ENCODE measurements at regions not wholly inside any gene's neighbourhood (a gene's known extent, or its start where the extent isn't known, plus 50 kb on each side); places are given as distances from the start of the nearest gene placed in this dataset.
A peak's percentile ranks its signal among the peaks of the same experiment; 100 is the strongest.

DNA sequence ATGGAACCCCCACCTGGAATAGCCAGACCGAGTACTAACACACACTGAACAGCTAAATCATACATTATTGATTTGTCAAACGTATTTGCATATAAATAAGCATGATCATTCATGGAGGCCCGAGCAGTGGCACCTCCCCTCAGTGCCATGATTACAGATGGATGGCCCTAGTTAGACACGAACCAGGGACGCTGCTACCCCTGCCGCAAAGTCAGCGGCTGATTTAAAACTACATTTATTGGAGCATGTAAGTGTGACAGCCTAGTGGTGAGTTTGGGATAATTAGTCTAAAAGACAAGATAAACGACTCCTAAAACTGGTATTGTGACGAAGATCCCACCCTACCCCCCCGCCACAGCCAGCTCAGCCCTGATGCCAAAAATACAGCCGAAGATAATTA, 159.1 kb upstream of the MAFB start:
- Mint-ChIP-seq H3K36me3 (ENCODE audit: low read depth) (no peaks in the 10 kb centered on the region), H3K4me3 (no peak overlapping the region), H3K27ac (peak overlapping the region; percentile 68), H3K4me1 (peaks cover 30% of the 10 kb centered on the region), H3K27me3 (ENCODE audit: low read depth, poor library complexity) (peaks cover 25% of the 10 kb centered on the region), H3K9me3 (peaks cover 11% of the 10 kb centered on the region)
- TF ChIP-seq, protein P1, sequence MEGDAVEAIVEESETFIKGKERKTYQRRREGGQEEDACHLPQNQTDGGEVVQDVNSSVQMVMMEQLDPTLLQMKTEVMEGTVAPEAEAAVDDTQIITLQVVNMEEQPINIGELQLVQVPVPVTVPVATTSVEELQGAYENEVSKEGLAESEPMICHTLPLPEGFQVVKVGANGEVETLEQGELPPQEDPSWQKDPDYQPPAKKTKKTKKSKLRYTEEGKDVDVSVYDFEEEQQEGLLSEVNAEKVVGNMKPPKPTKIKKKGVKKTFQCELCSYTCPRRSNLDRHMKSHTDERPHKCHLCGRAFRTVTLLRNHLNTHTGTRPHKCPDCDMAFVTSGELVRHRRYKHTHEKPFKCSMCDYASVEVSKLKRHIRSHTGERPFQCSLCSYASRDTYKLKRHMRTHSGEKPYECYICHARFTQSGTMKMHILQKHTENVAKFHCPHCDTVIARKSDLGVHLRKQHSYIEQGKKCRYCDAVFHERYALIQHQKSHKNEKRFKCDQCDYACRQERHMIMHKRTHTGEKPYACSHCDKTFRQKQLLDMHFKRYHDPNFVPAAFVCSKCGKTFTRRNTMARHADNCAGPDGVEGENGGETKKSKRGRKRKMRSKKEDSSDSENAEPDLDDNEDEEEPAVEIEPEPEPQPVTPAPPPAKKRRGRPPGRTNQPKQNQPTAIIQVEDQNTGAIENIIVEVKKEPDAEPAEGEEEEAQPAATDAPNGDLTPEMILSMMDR (IDR thresholded peaks at IDR 0.05), result no peak
- no peak for DNase-seq

DNA sequence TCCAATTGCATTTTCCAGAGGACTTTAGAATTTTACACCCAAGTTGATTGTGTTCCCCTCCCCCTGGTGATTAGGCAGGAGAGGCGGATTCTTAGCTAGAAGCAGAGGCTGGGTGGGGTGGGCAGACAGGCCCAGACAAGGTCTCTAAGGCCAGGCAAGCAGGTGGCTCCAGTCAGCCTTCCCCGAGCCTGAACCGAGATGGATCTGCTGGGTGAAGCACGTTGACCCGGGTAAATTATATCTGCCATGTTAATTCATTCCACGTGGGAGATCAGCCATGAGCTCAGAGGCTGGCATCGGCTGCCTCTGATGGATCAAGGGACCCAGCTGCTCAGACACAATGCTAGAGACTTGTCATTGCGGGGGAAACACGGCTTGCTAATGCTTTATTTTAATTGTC, 159.5 kb upstream of the MAFB start:
- Mint-ChIP-seq H3K9me3 (peaks cover 11% of the 10 kb centered on the region), H3K36me3 (ENCODE audit: low read depth) (no peaks in the 10 kb centered on the region), H3K27me3 (ENCODE audit: low read depth, poor library complexity) (peaks cover 22% of the 10 kb centered on the region), H3K27ac (peak overlapping the region; percentile 68), H3K4me3 (no peak overlapping the region), H3K4me1 (peaks cover 30% of the 10 kb centered on the region)
- DNase-seq, result no peak
- TF ChIP-seq, protein P1 (IDR thresholded peaks at IDR 0.05), result no peak

DNA sequence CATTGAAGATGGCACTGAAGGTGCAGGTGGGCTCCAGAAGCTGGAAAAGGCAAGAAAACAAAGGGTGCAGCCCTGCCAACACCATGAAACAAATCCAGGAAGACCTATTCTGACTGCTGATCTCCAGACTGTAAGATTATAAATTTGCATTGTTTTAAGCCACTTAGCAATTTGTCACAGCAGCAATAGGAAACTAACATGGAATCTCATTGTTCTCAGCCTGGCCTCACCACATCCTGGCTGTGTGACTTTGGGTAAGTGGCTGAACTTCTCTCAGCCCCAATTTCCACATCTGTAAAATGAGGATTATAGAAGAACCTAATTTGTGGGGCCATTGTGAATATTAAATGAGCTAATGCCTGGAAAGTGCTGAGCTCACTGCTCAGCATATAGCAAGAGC, 160.4 kb upstream of the MAFB start:
- no peak for DNase-seq
- Mint-ChIP-seq H3K4me1 (peaks cover 27% of the 10 kb centered on the region), H3K27me3 (ENCODE audit: low read depth, poor library complexity) (peaks cover 22% of the 10 kb centered on the region), H3K4me3 (no peak overlapping the region), H3K9me3 (peaks cover 11% of the 10 kb centered on the region), H3K36me3 (ENCODE audit: low read depth) (no peaks in the 10 kb centered on the region), H3K27ac (no peak overlapping the region)
- TF ChIP-seq, protein P1 (IDR thresholded peaks at IDR 0.05), result no peak

GRCh38 chr20:40851051-40851450, 162.0 kb upstream of the MAFB start:
- no peak for DNase-seq
- Mint-ChIP-seq H3K36me3 (ENCODE audit: low read depth) (no peaks in the 10 kb centered on the region), H3K4me1 (peaks cover 29% of the 10 kb centered on the region), H3K27me3 (ENCODE audit: low read depth, poor library complexity) (peaks cover 27% of the 10 kb centered on the region), H3K27ac (no peak overlapping the region), H3K4me3 (no peak overlapping the region), H3K9me3 (peaks cover 1% of the 10 kb centered on the region)
- TF ChIP-seq, protein P1 (IDR thresholded peaks at IDR 0.05), result no peak

GRCh38 chr20:40855269-40855668, 166.2 kb upstream of the MAFB start:
- H3K27ac Mint-ChIP-seq, result no peak overlapping the region
- TF ChIP-seq, protein P1 (IDR thresholded peaks at IDR 0.05), result no peak
- no peaks in the 10 kb centered on the region for H3K9me3 Mint-ChIP-seq
- no peak overlapping the region for H3K4me3 Mint-ChIP-seq
- DNase-seq, result no peak
- no peaks in the 10 kb centered on the region for H3K36me3 Mint-ChIP-seq (ENCODE audit: low read depth)
- H3K4me1 Mint-ChIP-seq, result peaks cover 44% of the 10 kb centered on the region
- peaks cover 51% of the 10 kb centered on the region for H3K27me3 Mint-ChIP-seq (ENCODE audit: low read depth, poor library complexity)

DNA sequence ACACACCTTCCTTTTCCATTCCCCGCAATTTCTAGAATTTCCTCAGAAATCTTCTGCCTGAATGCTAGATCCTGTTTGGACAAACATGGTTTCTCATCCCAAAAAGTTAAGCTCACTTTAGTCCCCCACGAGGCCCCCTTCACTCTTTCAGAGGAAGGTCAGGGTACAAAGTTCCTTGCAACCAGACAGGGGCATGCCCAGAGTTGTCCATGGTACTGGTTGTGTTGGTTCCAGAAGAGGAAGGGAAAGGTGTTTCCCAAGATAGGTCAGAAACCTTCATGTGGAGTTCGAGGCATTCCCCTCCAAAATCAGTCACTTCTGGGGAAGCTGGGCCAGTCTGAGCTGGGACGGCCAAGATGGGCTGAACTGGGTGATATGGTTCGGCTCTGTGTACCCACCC, 167.6 kb upstream of the MAFB start:
- Mint-ChIP-seq H3K4me3 (no peak overlapping the region), H3K4me1 (peaks cover 52% of the 10 kb centered on the region), H3K36me3 (ENCODE audit: low read depth) (no peaks in the 10 kb centered on the region), H3K27ac (no peak overlapping the region), H3K9me3 (no peaks in the 10 kb centered on the region), H3K27me3 (ENCODE audit: low read depth, poor library complexity) (peaks cover 57% of the 10 kb centered on the region)
- DNase-seq, result no peak
- TF ChIP-seq, protein P1 (IDR thresholded peaks at IDR 0.05), result no peak

Measured in nephron progenitor cell (in vitro differentiated cells).